H1 (cell line): ENCODE measurements at regions not wholly inside any gene's neighbourhood (a gene's known extent, or its start where the extent isn't known, plus 50 kb on each side); places are given as distances from the start of the nearest gene placed in this dataset.

Source experiments
- CTCF ChIA-PET: fragments of 300-600 bp; sonication (Branson Sonifier 250); formaldehyde crosslinking; loops from one replicate; lab custom pipeline; 2021; ENCODE audit not compliant: partially characterized antibody; lab: Charles Lee
- POLR2A ChIA-PET: fragments of 300-600 bp; sonication (Branson Sonifier 250); formaldehyde crosslinking; loops from one replicate; lab custom pipeline; 2021; ENCODE audit warnings: inconsistent platforms; ENCODE audit not compliant: partially characterized antibody; lab: Charles Lee
- DNase-seq, 2 experiments: peaks; one replicate each; pipeline versions ENCODE4 v3.0.0 to v3.0.0-alpha.2; 2010 to 2022; ENCODE audit warnings: low spot score in 2 of 2, low read depth in 1 of 2, mixed read lengths in 1 of 2
- FAIRE-seq: peaks from 2 replicates; lab custom pipeline; 2011; peaks lifted over from hg19 to GRCh38; lab: Jason Lieb, UNC
- H2AFZ ChIP-seq: 2 replicates; pipeline ENCODE4 v1.8.1; 2012; ENCODE audit warnings: low read length, inconsistent platforms
- H2AK5ac ChIP-seq: 2 replicates; pipeline ENCODE4 v1.6.1; 2013; ENCODE audit warnings: low read depth, low read length
- H2BK120ac ChIP-seq: replicated peaks from 2 replicates; pipeline ENCODE3; 2013; ENCODE audit warnings: low read depth, low read length, inconsistent platforms
- H2BK12ac ChIP-seq: 2 replicates; pipeline ENCODE4 v1.6.1; 2013; ENCODE audit warnings: low read depth, low read length
- H2BK15ac ChIP-seq: 2 replicates; pipeline ENCODE4 v1.6.1; 2013; ENCODE audit warnings: low read length
- H2BK20ac ChIP-seq: 2 replicates; pipeline ENCODE4 v1.6.1; 2013; ENCODE audit warnings: low read length
- H2BK5ac ChIP-seq: 2 replicates; pipeline ENCODE4 v1.6.1; 2013; ENCODE audit warnings: low read depth, low read length
- H3K14ac ChIP-seq: 2 replicates; pipeline ENCODE4 v1.6.1; 2013; ENCODE audit warnings: inconsistent platforms; ENCODE audit not compliant: insufficient read length
- H3K18ac ChIP-seq: 2 replicates; pipeline ENCODE4 v1.6.1; 2013; ENCODE audit warnings: low read length; ENCODE audit errors: extremely low read depth
- H3K23ac ChIP-seq: 2 replicates; pipeline ENCODE4 v1.6.1; 2013; ENCODE audit warnings: inconsistent platforms; ENCODE audit not compliant: insufficient read length
- H3K23me2 ChIP-seq: 2 replicates; pipeline ENCODE4 v1.6.1; 2013; ENCODE audit warnings: low read depth, low read length
- H3K27ac ChIP-seq: 2 replicates; pipeline ENCODE4 v1.6.1; 2011; ENCODE audit warnings: low read depth, low read length, inconsistent platforms
- H3K27me3 ChIP-seq, 4 experiments: replicated peaks in 1 of 4; 1 replicate in 1 of 4; 2 replicates in 3 of 4; pipeline versions ENCODE4 v1.6.1 to v1.8.1; 2011 to 2013; ENCODE audit warnings: low read length in 3 of 4, mild to moderate bottlenecking in 3 of 4, inconsistent platforms in 2 of 4, mixed read lengths in 2 of 4, moderate library complexity in 1 of 4; ENCODE audit not compliant: control insufficient read depth in 3 of 4, insufficient read depth in 3 of 4; ENCODE audit errors: extremely low read depth in 1 of 4
- H3K36me3 ChIP-seq, 4 experiments: 2 replicates each; pipeline versions ENCODE4 v1.6.1 to v1.8.1; 2011 to 2013; ENCODE audit warnings: mild to moderate bottlenecking in 4 of 4, low read length in 3 of 4, moderate library complexity in 2 of 4, control low read depth in 1 of 4, inconsistent platforms in 1 of 4; ENCODE audit not compliant: insufficient read depth in 4 of 4, control insufficient read depth in 2 of 4
- H3K4ac ChIP-seq: replicated peaks from 2 replicates; pipeline ENCODE3; 2013; ENCODE audit warnings: low read length, low read depth, mixed read lengths, inconsistent platforms; ENCODE audit not compliant: insufficient read length
- H3K4me1 ChIP-seq, 4 experiments: replicated peaks in 1 of 4; 1 replicate in 1 of 4; 2 replicates in 3 of 4; pipeline versions ENCODE4 v1.6.1 to v1.8.1; 2011 to 2013; ENCODE audit warnings: low read length in 3 of 4, inconsistent platforms in 2 of 4, mixed read lengths in 1 of 4; ENCODE audit not compliant: insufficient read depth in 4 of 4, control insufficient read depth in 3 of 4
- H3K4me2 ChIP-seq, 2 experiments: 2 replicates each; pipeline versions ENCODE4 v1.6.1 to v1.8.1; 2011 to 2013; ENCODE audit warnings: low read depth in 2 of 2, low read length in 2 of 2, control low read depth in 1 of 2, inconsistent platforms in 1 of 2, mild to moderate bottlenecking in 1 of 2; ENCODE audit not compliant: insufficient read depth in 1 of 2
- H3K4me3 ChIP-seq, 4 experiments: fragments of 200-600, 300-600 bp in 1 of 4; sonication (generic), shearing (Covaris generic), sonication (Bioruptor Twin) in 1 of 4; 2 replicates each; pipeline versions ENCODE4 v1.5.1 to v1.8.1; 2011 to 2016; ENCODE audit warnings: low read length in 4 of 4, low read depth in 3 of 4, control low read depth in 2 of 4, inconsistent platforms in 2 of 4, mild to moderate bottlenecking in 2 of 4, mixed read lengths in 1 of 4, moderate library complexity in 1 of 4; ENCODE audit not compliant: insufficient read depth in 2 of 4; ENCODE audit errors: extremely low read depth in 1 of 4
- H3K56ac ChIP-seq: replicated peaks from 2 replicates; pipeline ENCODE3; 2013; ENCODE audit warnings: low read depth, mild to moderate bottlenecking, mixed read lengths, low read length, inconsistent platforms; ENCODE audit not compliant: insufficient read length
- H3K79me1 ChIP-seq: 2 replicates; pipeline ENCODE4 v1.6.1; 2013; ENCODE audit warnings: low read depth, low read length, control low read depth
- H3K79me2 ChIP-seq, 2 experiments: 2 replicates each; pipeline versions ENCODE4 v1.6.1 to v1.8.1; 2012 to 2013; ENCODE audit warnings: low read length in 2 of 2, mild to moderate bottlenecking in 2 of 2, inconsistent platforms in 1 of 2; ENCODE audit not compliant: insufficient read depth in 2 of 2, control insufficient read depth in 1 of 2
- H3K9ac ChIP-seq, 4 experiments: replicated peaks in 1 of 4; 1 replicate in 1 of 4; 2 replicates in 3 of 4; pipeline versions ENCODE4 v1.6.1 to v1.8.1; 2011 to 2013; ENCODE audit warnings: low read depth in 3 of 4, low read length in 3 of 4, control low read depth in 2 of 4, mild to moderate bottlenecking in 2 of 4, moderate library complexity in 2 of 4, inconsistent platforms in 1 of 4; ENCODE audit errors: extremely low read depth in 1 of 4
- H3K9me3 ChIP-seq, 2 experiments: 2 replicates each; pipeline versions ENCODE4 v1.6.1 to v1.8.1; 2012 to 2013; ENCODE audit warnings: mild to moderate bottlenecking in 2 of 2, moderate library complexity in 2 of 2, control low read depth in 1 of 2, inconsistent platforms in 1 of 2, low read depth in 1 of 2, low read length in 1 of 2, mixed read lengths in 1 of 2; ENCODE audit not compliant: insufficient read depth in 2 of 2
- H4K20me1 ChIP-seq, 2 experiments: replicated peaks in 1 of 2; 2 replicates each; pipeline versions ENCODE3 to v1.8.1; 2011 to 2013; ENCODE audit warnings: inconsistent platforms in 2 of 2, low read length in 2 of 2, mild to moderate bottlenecking in 1 of 2; ENCODE audit not compliant: insufficient read depth in 2 of 2, control insufficient read depth in 1 of 2
- H4K5ac ChIP-seq: 2 replicates; pipeline ENCODE4 v1.6.1; 2013; ENCODE audit warnings: low read length, low read depth, mixed read lengths, inconsistent platforms; ENCODE audit not compliant: insufficient read length
- H4K8ac ChIP-seq: 2 replicates; pipeline ENCODE4 v1.8.0; 2013; ENCODE audit warnings: mild to moderate bottlenecking, moderate library complexity, low read length, inconsistent platforms; ENCODE audit not compliant: insufficient read depth; ENCODE audit errors: extremely low read depth
- H4K91ac ChIP-seq: replicated peaks from 2 replicates; pipeline ENCODE3; 2013; ENCODE audit warnings: low read length, mixed read lengths, inconsistent platforms; ENCODE audit not compliant: insufficient read length
- CHD1 ChIP-seq: IDR thresholded peaks from 2 replicates; pipeline ENCODE4 v1.6.1; 2012; ENCODE audit warnings: low read depth, low read length, improper control_type of control experiment
- NANOG ChIP-seq: IDR thresholded peaks from 2 replicates; pipeline ENCODE4 v1.6.1; 2011; ENCODE audit warnings: low read length, low read depth, mild to moderate bottlenecking, inconsistent platforms; ENCODE audit not compliant: insufficient read depth, poor library complexity, severe bottlenecking
- SIRT6 ChIP-seq: IDR thresholded peaks from one replicate; pipeline ENCODE4 v1.7.1; 2012; ENCODE audit warnings: low read length, inconsistent platforms
- SIX5 ChIP-seq: IDR thresholded peaks from 2 replicates; pipeline ENCODE4 v1.6.1; 2011; ENCODE audit warnings: mild to moderate bottlenecking, low read depth, low read length
- SRF ChIP-seq: IDR thresholded peaks from 2 replicates; pipeline ENCODE4 v1.6.1; 2011; ENCODE audit warnings: mild to moderate bottlenecking, low read depth, low read length, moderate library complexity
- SUZ12 ChIP-seq: fragments of 200-600 bp; sonication (generic); IDR thresholded peaks from 2 replicates; pipeline ENCODE4 v1.6.1; 2012; ENCODE audit warnings: mild to moderate bottlenecking, inconsistent platforms, low read length, moderate library complexity, mixed read lengths
- TAF7 ChIP-seq: optimal IDR thresholded peaks from 2 replicates; pipeline ENCODE3; 2011; ENCODE audit warnings: low read depth, mild to moderate bottlenecking, inconsistent platforms, low read length, moderate library complexity, borderline replicate concordance
- WGBS, 2 experiments: shearing (Covaris generic) in 1 of 2; methylation state at CpG; one replicate each; pipeline versions ENCODE4 v1.1.6 to v1.1.7; 2013 to 2015; ENCODE audit warnings: low lambda C conversion rate in 2 of 2, mixed read lengths in 2 of 2, inconsistent platforms in 1 of 2, low coverage in 1 of 2, missing lambda C conversion rate in 1 of 2; ENCODE audit not compliant: insufficient replicate concordance in 2 of 2, insufficient coverage in 1 of 2, insufficient read length in 1 of 2; ENCODE audit errors: extremely low coverage in 1 of 2, missing lambda C conversion rate in 1 of 2; 5-methylcytosine and 5-hydroxymethylcytosine counted together

DNA sequence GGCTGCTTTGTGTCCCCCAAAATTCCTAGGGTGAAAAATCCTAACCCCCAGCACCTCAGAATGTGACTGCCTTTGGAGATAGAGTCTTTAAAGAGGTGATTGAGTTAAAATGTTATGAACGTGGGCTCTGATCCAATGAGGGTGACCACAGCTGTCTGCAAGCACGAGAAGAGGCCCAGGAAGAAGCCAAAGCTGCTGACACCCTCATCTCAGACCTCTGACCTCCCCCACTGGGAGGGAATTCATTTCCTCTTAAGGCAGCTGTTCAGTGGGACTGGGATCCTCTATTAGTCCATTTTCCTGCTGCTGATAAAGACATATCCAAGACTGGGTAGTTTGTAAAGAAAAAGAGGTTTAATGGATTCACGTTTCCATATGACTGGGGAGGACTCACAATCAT is 544.4 kb downstream of the DCDC2C start:
- no peak overlapping the region for H3K56ac ChIP-seq
- FAIRE-seq (no peak), DNase-seq (no peak)
- peak overlapping the region; percentile 79; the same call in 1 of the 2 replicates for H2BK5ac ChIP-seq
- H3K79me1 ChIP-seq = no peaks in the 10 kb centered on the region
- peak overlapping the region; percentile 71; the same call in 1 of the 2 replicates for H3K18ac ChIP-seq
- H3K4me3 ChIP-seq = no peak overlapping the region
- no peak overlapping the region for H4K8ac ChIP-seq
- H3K23ac ChIP-seq = no peak overlapping the region
- H2AFZ ChIP-seq = no peak overlapping the region
- H3K79me2 ChIP-seq = no peaks in the 10 kb centered on the region
- H2BK15ac ChIP-seq = peak overlapping the region; percentile 31; the same call in 1 of the 2 replicates
- H4K20me1 ChIP-seq = no peaks in the 10 kb centered on the region
- no peaks in the 10 kb centered on the region; a peak in 3 of 7 replicates for H3K27me3 ChIP-seq
- H3K4me1 ChIP-seq = peaks cover 3 to 16% (median 9%) of the 10 kb centered on the region in 4 experiments
- no peak overlapping the region for H3K9ac ChIP-seq
- ChIA-PET CTCF (interaction anchor here (2.1 kb wide), 1 partner anchor 515 kb away, joined by 5 read pairs; no protein-coding TSS in a partner anchor), POLR2A (no interaction called here)
- H3K27ac ChIP-seq = no peak overlapping the region
- peak overlapping the region; percentile 83 for H2AK5ac ChIP-seq
- no peak overlapping the region for H3K4me2 ChIP-seq
- H2BK120ac ChIP-seq = no peak overlapping the region
- H2BK20ac ChIP-seq = peak overlapping the region; percentile 80; the same call in 1 of the 2 replicates
- H4K5ac ChIP-seq = no peak overlapping the region
- peak overlapping the region; percentile 8 for H3K14ac ChIP-seq
- no peak overlapping the region for H3K4ac ChIP-seq
- H2BK12ac ChIP-seq = 0 out of 2 replicates have a peak overlapping the region, but pooled peaks have one; percentile 5
- 94% methylated on average over 3 of the region's 3 CpGs; no CpG with 5 or more reads in 1 of the 2 experiments for WGBS, 2 experiments
- no peaks in the 10 kb centered on the region for H3K36me3 ChIP-seq
- H3K23me2 ChIP-seq = no peaks in the 10 kb centered on the region
- no peaks in the 10 kb centered on the region; a peak in 1 of 4 replicates for H3K9me3 ChIP-seq
- H4K91ac ChIP-seq = no peak overlapping the region
- no peak for TF ChIP-seq NANOG
- no peak for TF ChIP-seq SRF
- TF ChIP-seq SIRT6 = no peak
- TF ChIP-seq SUZ12 = no peak
- TF ChIP-seq TAF7 = no peak
- TF ChIP-seq SIX5 = no peak
- no peak for TF ChIP-seq CHD1
